ENCODE measurements at regions not wholly inside any gene's neighbourhood (a gene's known extent, or its start where the extent isn't known, plus 50 kb on each side); places are given as distances from the start of the nearest gene placed in this dataset.

DNA sequence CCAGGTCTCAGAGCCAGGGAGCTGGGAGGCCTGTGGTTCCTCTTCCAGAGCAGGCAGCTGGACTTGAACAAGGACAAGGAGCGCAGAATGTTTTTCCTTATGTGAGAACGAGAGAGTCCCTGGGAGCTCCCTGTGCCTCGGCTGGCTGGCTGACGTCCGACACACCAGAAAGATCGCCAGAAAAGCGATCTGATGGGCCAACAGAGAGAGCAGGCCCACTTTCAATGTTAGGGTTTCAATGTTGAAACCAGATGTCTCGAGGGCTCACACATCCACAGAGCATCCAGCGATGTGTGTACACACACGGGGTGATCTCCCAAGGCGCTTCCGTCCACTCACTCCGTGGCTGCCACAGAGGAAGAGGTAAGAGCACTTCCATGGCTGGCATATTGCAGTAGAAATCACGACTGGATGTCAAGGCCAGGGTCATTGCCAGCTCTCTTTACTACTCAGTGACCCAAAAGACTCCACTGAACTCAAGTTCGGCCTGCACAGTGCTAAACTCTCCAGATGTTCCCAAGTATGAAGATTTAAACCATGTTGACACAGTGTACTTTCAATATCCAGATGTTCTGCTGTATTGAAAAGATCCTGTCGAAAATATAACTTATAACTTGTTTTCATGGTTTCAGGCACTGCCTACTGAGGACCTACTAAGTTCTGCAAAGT lies 70.8 kb upstream of the FOXC1 start:
- no peak overlapping the region for H2BK15ac ChIP-seq (ENCODE audit: low read depth, low read length)
- no peaks in the 10 kb centered on the region for H3K36me3 ChIP-seq (ENCODE audit: control insufficient read depth, insufficient read depth, low read length)
- no peak overlapping the region for H3K56ac ChIP-seq (ENCODE audit: extremely low read depth, insufficient read depth, low read length)
- no peak overlapping the region for H2AFZ ChIP-seq (replicated peaks; ENCODE audit: low read length, poor library complexity)
- H3K4me2 ChIP-seq (ENCODE audit: low read depth, low read length): no peak overlapping the region
- no peaks in the 10 kb centered on the region for H3K9me3 ChIP-seq (ENCODE audit: control insufficient read depth, insufficient read depth, low read length)
- no peak overlapping the region for H3K4ac ChIP-seq (ENCODE audit: low read depth, low read length)
- peaks cover 1% of the 10 kb centered on the region; the same call in 1 of the 2 replicates for H3K27me3 ChIP-seq (ENCODE audit: control insufficient read depth, insufficient read depth, low read length)
- H2BK120ac ChIP-seq (ENCODE audit: low read depth, low read length): no peak overlapping the region
- dilution Hi-C loops (cut with HindIII; ENCODE audit: low sequenced_read_pairs, unreplicated experiment): no loop called here
- no peak for ATAC-seq (ENCODE audit: low read depth)
- no peak overlapping the region for H2BK5ac ChIP-seq (ENCODE audit: low read depth, low read length, poor library complexity, severe bottlenecking)
- no peak overlapping the region for H3K18ac ChIP-seq (ENCODE audit: low read depth, low read length)
- H2AK5ac ChIP-seq (ENCODE audit: low read depth, low read length): no peak overlapping the region
- in situ Hi-C loops (cut with MboI; ENCODE audit: low sequenced_read_pairs): no loop called here
- no peaks in the 10 kb centered on the region for H3K9me1 ChIP-seq (ENCODE audit: insufficient read depth, low read length)
- no peak overlapping the region for H2AK9ac ChIP-seq (replicated peaks; ENCODE audit: low read depth, low read length, poor library complexity)
- no peak for TF ChIP-seq CTCF (conservative IDR thresholded peaks at IDR 0.05; ENCODE audit: low read depth, low read length)
- no peak for TF ChIP-seq FOS (IDR thresholded peaks at IDR 0.05; ENCODE audit: low read depth, low read length)
- TF ChIP-seq CHD1 (IDR thresholded peaks at IDR 0.05; ENCODE audit: low read depth, low read length): no peak
- TF ChIP-seq POLR2A (IDR thresholded peaks at IDR 0.05; ENCODE audit: low read depth, low read length): no peak
- TF ChIP-seq BHLHE40 (IDR thresholded peaks at IDR 0.05; ENCODE audit: low read depth, low read length): no peak
- no peak for TF ChIP-seq RAD21 (IDR thresholded peaks at IDR 0.05; ENCODE audit: low read length)
- no peak for TF ChIP-seq CEBPB (IDR thresholded peaks at IDR 0.05; ENCODE audit: low read depth, low read length)
- TF ChIP-seq USF2 (IDR thresholded peaks at IDR 0.05; ENCODE audit: low read depth, low read length): no peak
- no peak for TF ChIP-seq MAZ (IDR thresholded peaks at IDR 0.05; ENCODE audit: borderline replicate concordance, low read depth, low read length)
- no peak for TF ChIP-seq ELK1 (IDR thresholded peaks at IDR 0.05; ENCODE audit: borderline replicate concordance, low read depth, low read length)
- TF ChIP-seq RFX5 (IDR thresholded peaks at IDR 0.05; ENCODE audit: low read depth, low read length): no peak
- TF ChIP-seq RCOR1 (IDR thresholded peaks at IDR 0.05; ENCODE audit: insufficient replicate concordance, low read length): no peak
- no peak for TF ChIP-seq MAFK (IDR thresholded peaks at IDR 0.05; ENCODE audit: low read depth, low read length)
- TF ChIP-seq MXI1 (IDR thresholded peaks at IDR 0.05; ENCODE audit: borderline replicate concordance, low read depth, low read length): no peak
- no peak for TF ChIP-seq NFE2L2 (IDR thresholded peaks at IDR 0.05; ENCODE audit: low read depth, low read length)
- no peak for TF ChIP-seq SMC3 (IDR thresholded peaks at IDR 0.05; ENCODE audit: low read depth, low read length)
- no peaks in the 10 kb centered on the region for H3K4me1 ChIP-seq (ENCODE audit: control insufficient read depth, insufficient read depth, low read length)
- H3K4me3 ChIP-seq (ENCODE audit: insufficient read depth, low read depth, low read length): no peak overlapping the region
- 85% methylated on average over 6 of the region's 16 CpGs; no CpG with 5 or more reads in 1 of the 2 experiments for WGBS, 2 experiments (ENCODE audit: extremely low coverage in 2 of 2, insufficient read length in 1 of 2)
- no peaks in the 10 kb centered on the region for H3K79me1 ChIP-seq (ENCODE audit: low read depth in 1 of 2, low read length in 2 of 2)
- H4K5ac ChIP-seq (ENCODE audit: low read depth, low read length): no peak overlapping the region
- ChIA-PET POLR2A (ENCODE audit: unreplicated experiment) (no interaction called here), CTCF (no interaction called here)
- H4K8ac ChIP-seq (ENCODE audit: low read depth in 2 of 2, low read length in 2 of 2): no peak overlapping the region
- no peaks in the 10 kb centered on the region for H4K20me1 ChIP-seq (ENCODE audit: insufficient read depth, low read length)
- no peak overlapping the region for H2BK20ac ChIP-seq (ENCODE audit: low read depth, low read length)
- no peak overlapping the region for H4K91ac ChIP-seq (ENCODE audit: insufficient read depth, low read depth, low read length)
- intact Hi-C loops (cut with micrococcal nuclease): no loop called here
- H3K9ac ChIP-seq (ENCODE audit: low read depth, low read length): no peak overlapping the region
- no TSS peak for BruUV-seq (replicated peaks)
- H3K14ac ChIP-seq (replicated peaks; ENCODE audit: low read depth, low read length): no peak overlapping the region
- no peak overlapping the region for H3K23ac ChIP-seq (ENCODE audit: low read depth, low read length)
- no peak overlapping the region for H3K27ac ChIP-seq (ENCODE audit: insufficient read depth, low read length)
- DNase-seq: no peak

All from IMR-90 (cell line).